GM19043 (cell line): ENCODE measurements at regions not wholly inside any gene's neighbourhood (a gene's known extent, or its start where the extent isn't known, plus 50 kb on each side); places are given as distances from the start of the nearest gene placed in this dataset.

Experiments used
- ATAC-seq: cut with Tn5 transposase; IDR thresholded peaks from one replicate; pipeline ENCODE4 v1.9.1; 2021; ENCODE audit warnings: low read depth; ENCODE audit not compliant: unreplicated experiment

DNA sequence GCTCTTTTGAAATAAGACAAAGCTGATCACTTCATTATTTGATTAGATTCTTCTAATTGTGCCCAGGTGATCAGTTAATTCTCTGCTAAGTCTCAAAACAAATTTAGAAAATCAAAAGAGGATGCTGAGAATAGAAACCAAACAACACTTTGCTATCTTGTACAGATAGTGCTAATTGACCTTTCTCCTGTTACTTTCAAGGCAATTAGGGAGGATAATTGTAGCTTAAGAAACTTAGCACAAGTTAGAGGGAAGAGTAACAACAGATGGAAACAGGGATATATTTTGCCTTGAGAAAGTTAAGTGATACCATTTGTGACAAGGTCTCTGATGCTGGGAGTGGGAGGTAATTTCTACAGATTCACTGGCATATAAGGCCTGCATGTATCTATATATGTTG is 344.8 kb upstream of the GRM7 start:
- no peak for ATAC-seq

DNA sequence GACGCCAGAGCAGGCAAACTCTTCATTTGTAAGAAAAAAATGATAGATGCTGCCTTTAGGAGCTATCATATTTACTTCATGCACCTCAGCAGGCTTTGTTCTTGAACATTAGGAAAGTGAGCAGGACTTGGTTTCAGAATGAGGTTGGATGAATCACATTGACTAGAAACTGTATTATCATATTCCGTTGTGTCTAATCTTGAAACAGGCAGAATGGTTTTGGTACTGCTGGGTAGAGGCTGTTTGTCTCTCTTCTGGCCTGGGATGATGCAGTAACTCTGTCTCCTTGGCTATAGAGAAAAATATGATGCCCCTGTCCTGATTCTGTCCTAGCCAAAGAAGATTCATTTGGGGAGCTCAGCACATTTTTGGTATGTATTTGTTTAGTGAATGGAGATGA is 344.2 kb upstream of the GRM7 start:
- no peak for ATAC-seq

GRCh38 chr3:6518709-6519345 is 342.1 kb upstream of the GRM7 start:
- ATAC-seq = no peak

- no peak for ATAC-seq
Measured at GRCh38 chr3:6521369-6522113, 339.4 kb upstream of the GRM7 start.

- ATAC-seq = no peak
Measured at GRCh38 chr3:6522191-6522590, 338.7 kb upstream of the GRM7 start.

GRCh38 chr3:6523043-6523442 is 337.9 kb upstream of the GRM7 start:
- ATAC-seq = no peak

DNA sequence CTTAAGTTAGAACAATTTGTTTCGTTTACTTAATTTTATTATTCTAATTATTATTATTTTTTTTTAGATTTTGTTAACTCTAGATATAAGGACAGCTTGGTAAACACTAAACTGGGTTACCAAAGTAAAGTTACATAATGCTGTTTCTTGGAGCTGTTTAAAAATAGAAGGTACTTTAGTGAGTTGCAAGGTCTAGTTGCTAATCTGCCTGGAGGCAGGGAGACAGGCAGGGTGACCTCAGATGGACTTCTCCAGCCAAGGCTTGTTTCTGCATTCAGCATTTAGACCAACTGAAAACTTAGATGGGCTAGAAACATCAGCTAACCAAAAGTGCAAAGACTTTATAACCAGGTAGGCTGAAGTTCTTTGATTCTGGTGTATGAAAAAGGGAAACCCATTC is 336.4 kb upstream of the GRM7 start:
- no peak for ATAC-seq

- ATAC-seq = no peak
Measured at GRCh38 chr3:6526321-6526720, 334.6 kb upstream of the GRM7 start.

GRCh38 chr3:6526861-6527260 is 334.1 kb upstream of the GRM7 start:
- no peak for ATAC-seq

DNA sequence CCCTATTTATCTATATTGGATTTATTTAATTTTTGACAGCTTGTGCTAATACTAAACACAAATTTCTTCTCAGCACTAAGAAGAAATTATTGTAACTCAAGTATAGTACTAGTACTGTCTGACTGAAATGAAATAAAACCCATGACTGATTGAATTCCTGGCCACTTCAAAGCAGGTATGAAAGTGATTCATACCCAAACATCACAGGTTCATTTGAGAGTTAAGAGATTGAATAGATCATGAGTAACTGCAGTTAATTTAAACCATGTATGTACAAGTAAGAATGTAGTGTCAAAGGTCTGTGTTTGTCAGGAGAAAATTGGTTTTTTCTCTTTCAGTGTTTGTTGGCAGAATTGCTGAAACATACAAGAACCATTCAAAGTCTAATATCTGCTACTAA is 332.0 kb upstream of the GRM7 start:
- no peak for ATAC-seq

DNA sequence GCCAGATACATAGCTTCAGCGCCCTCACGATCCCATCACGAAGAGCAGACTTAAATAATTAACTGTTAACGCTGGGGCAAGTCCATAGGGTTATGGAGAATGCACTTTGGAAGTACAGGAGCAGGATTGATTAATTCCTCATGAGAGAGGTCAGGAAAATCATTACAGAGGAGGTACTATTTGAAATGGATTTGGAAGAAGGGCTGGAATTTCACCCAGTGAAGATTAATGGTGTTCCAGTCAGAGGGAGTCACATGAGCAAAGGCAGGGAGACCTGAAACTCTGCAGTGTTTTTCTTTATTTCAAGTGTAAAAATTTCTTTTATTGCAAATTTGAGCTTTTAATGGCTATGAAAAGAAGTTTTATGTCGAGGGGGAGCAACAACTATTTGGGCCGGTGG is 329.8 kb upstream of the GRM7 start:
- no peak for ATAC-seq

DNA sequence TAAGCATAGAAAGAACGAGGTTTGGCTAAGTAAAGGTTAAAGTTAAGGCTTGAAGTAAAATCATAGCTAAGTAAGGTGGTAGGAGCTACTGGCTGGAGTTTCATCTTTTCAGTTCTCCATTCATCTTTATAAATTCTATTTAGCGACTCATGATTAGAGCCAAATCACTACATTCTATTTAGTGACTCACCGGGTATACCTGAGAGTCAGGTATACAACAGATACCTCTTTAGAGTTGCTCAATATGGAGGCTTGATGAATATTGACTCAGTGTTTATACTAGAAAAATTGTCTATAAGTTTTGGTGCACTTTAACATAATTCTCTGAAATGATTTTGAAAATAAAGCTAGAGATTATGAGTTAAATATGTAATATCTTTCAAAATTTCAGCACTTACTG is 328.8 kb upstream of the GRM7 start:
- no peak for ATAC-seq

- no peak for ATAC-seq
Measured at GRCh38 chr3:6540981-6541380, 319.9 kb upstream of the GRM7 start.

- no peak for ATAC-seq
Measured at GRCh38 chr3:6542795-6543194, 318.1 kb upstream of the GRM7 start.

- ATAC-seq = no peak
Measured at GRCh38 chr3:6549296-6549695, 311.6 kb upstream of the GRM7 start.

- no peak for ATAC-seq
Measured at GRCh38 chr3:6551165-6551564, 309.8 kb upstream of the GRM7 start.

DNA sequence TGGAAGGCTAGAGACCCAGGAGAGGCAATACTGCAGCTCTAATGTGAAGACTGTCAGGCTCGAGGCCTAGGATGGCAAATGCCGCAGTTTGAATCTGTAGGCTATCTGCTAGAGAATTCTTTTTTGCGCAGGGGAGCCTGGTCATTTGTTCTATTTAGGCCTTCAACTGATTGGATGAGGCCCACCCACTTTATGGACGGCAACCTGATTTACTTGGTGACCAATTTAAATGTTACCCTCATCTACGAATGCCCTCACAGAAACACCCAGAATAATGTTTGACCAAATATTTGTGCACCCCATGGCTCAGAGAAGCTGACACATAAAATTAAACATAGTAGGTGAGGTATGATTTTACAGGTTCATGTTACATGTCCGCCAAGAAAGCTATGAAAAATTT is 300.7 kb upstream of the GRM7 start:
- ATAC-seq = no peak

DNA sequence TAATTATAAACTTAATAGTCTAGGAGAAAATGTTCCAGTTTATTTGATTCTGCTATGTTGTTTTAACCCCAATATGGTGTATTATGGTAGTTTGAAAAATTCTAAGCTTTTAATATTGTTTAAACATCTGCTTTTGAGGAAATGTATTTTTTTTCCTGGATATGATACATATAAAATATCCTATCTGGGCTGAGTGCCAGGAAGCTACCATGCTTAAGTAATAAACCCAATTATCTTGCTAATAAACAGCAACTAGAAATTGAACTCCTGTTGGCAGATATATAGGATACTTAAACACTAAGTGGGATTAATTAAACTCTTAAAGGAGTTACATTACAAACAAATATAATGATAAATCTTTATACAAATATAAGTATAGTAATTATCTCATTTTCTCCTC is 293.7 kb upstream of the GRM7 start:
- no peak for ATAC-seq

DNA sequence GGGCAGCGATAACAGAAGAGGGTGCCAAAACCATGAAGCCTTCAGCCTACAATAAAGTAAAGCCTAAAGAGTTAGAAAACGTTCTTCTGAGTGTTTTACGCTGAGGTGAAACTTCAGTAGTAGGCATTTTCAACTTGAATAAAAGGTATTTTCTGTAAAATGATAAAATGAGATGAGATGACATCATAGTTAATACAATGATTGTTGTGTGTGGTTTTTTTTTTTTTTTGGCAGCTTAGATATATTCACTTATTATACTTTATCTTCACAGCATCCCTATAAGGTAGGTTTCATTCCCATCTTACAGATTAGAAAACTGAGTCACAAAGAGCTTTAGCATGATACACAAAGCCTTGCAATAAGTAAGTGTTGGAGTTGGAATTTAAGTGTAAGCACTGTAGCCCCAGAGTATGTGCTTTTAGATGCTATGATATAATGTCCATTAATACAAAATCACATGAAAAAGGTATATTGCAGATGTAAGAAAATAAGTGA is 291.9 kb upstream of the GRM7 start:
- no peak for ATAC-seq

GRCh38 chr3:6571448-6571847 is 289.5 kb upstream of the GRM7 start:
- no peak for ATAC-seq

DNA sequence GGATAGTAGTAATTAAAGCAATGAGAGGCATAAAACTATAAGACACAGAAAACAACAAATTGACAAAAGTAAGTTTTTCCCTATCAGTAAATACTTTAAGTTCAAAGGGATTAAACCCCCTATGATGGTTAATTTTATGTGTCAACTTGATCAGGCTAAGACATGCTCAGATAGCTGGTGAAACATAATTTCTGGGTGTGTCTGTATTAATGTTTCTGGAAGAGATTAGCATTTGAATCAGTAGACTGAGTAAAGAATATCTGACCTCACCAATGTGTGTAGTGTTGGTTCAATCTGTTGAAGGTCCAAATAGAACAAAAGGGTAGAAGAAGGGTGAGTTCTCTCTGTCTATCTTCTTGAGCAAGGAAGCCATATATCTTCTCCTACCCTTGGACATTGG is 283.3 kb upstream of the GRM7 start:
- no peak for ATAC-seq

GRCh38 chr3:6578526-6578925 is 282.4 kb upstream of the GRM7 start:
- no peak for ATAC-seq
